ENCODE measurements at regions not wholly inside any gene's neighbourhood (a gene's known extent, or its start where the extent isn't known, plus 50 kb on each side); places are given as distances from the start of the nearest gene placed in this dataset.

- TF ChIP-seq ZNF70 (CRISPR knock-in tag; IDR thresholded peaks at IDR 0.05), result no peak
- no peak for TF ChIP-seq RARB (CRISPR knock-in tag; IDR thresholded peaks at IDR 0.05)
- TF ChIP-seq TOX (CRISPR knock-in tag; IDR thresholded peaks at IDR 0.05; ENCODE audit: borderline replicate concordance), result no peak
- TF ChIP-seq, protein P1, sequence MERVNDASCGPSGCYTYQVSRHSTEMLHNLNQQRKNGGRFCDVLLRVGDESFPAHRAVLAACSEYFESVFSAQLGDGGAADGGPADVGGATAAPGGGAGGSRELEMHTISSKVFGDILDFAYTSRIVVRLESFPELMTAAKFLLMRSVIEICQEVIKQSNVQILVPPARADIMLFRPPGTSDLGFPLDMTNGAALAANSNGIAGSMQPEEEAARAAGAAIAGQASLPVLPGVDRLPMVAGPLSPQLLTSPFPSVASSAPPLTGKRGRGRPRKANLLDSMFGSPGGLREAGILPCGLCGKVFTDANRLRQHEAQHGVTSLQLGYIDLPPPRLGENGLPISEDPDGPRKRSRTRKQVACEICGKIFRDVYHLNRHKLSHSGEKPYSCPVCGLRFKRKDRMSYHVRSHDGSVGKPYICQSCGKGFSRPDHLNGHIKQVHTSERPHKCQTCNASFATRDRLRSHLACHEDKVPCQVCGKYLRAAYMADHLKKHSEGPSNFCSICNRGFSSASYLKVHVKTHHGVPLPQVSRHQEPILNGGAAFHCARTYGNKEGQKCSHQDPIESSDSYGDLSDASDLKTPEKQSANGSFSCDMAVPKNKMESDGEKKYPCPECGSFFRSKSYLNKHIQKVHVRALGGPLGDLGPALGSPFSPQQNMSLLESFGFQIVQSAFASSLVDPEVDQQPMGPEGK (CRISPR knock-in tag; IDR thresholded peaks at IDR 0.05; ENCODE audit: borderline replicate concordance), result no peak
- no peak for TF ChIP-seq PPARA (CRISPR knock-in tag; IDR thresholded peaks at IDR 0.05; ENCODE audit: borderline replicate concordance)
- TF ChIP-seq ZFP3 (CRISPR knock-in tag; IDR thresholded peaks at IDR 0.05), result no peak
- no peak for TF ChIP-seq BACH2 (CRISPR knock-in tag; IDR thresholded peaks at IDR 0.05; ENCODE audit: borderline replicate concordance)
- no peak for TF ChIP-seq GLIS3 (CRISPR knock-in tag; IDR thresholded peaks at IDR 0.05)
These were observed 259.7 kb downstream of the LNPK start for GRCh38 chr2:175742367-175742766.
